22Rv1 (cell line): ENCODE measurements at regions not wholly inside any gene's neighbourhood (a gene's known extent, or its start where the extent isn't known, plus 50 kb on each side); places are given as distances from the start of the nearest gene placed in this dataset.

Source experiments
- H3K27ac ChIP-seq: fragments of 450-650 bp; 2 replicates; pipeline ENCODE4 v1.5.1; 2017
- ZFX ChIP-seq: fragments of 450-650 bp; IDR thresholded peaks from 2 replicates; pipeline ENCODE4 v1.6.1; 2017; ENCODE audit warnings: antibody characterized with exemption, borderline replicate concordance
- TF ChIP-seq, protein P1 (sequence below): fragments of 450-650 bp; IDR thresholded peaks from 2 replicates; pipeline ENCODE4 v1.5.1; 2017; ENCODE audit warnings: mild to moderate bottlenecking

DNA sequence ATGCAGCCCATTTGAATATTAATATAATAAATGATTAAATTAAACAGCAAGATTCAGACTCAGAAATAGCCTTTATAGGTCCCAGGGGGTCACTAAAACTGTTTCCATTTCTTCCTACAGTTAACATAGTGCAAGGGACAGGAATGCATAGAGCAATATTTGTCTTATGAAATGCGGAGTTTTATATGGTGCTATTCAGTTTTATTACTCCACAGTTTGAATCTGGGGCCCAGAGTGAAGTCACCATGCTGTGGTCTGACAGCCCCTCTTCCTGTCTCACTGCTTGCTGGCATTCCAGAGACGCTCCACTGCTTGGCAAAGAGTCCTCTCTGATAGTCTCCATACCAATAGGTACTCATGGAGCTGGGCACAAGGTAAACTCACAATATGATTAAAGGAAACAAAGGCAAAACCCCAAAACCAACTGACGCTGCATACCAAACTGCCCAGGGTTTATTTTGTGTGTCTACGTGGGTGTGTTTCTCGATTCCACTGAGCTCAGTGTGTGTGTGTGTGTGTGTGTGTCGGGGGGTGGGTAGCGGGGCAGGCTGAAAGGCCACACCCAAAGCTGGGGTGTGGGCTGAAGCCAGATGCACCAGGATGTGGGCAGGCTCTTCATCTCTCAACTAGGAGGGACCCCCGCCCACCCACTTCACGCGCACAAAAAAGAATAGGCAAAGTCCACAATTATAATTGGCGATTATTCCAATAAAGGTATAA lies 277.9 kb downstream of the TSHZ3 start:
- H3K27ac ChIP-seq: no peak overlapping the region
- TF ChIP-seq ZFX: no peak
- TF ChIP-seq, protein P1, sequence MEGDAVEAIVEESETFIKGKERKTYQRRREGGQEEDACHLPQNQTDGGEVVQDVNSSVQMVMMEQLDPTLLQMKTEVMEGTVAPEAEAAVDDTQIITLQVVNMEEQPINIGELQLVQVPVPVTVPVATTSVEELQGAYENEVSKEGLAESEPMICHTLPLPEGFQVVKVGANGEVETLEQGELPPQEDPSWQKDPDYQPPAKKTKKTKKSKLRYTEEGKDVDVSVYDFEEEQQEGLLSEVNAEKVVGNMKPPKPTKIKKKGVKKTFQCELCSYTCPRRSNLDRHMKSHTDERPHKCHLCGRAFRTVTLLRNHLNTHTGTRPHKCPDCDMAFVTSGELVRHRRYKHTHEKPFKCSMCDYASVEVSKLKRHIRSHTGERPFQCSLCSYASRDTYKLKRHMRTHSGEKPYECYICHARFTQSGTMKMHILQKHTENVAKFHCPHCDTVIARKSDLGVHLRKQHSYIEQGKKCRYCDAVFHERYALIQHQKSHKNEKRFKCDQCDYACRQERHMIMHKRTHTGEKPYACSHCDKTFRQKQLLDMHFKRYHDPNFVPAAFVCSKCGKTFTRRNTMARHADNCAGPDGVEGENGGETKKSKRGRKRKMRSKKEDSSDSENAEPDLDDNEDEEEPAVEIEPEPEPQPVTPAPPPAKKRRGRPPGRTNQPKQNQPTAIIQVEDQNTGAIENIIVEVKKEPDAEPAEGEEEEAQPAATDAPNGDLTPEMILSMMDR: no peak

DNA sequence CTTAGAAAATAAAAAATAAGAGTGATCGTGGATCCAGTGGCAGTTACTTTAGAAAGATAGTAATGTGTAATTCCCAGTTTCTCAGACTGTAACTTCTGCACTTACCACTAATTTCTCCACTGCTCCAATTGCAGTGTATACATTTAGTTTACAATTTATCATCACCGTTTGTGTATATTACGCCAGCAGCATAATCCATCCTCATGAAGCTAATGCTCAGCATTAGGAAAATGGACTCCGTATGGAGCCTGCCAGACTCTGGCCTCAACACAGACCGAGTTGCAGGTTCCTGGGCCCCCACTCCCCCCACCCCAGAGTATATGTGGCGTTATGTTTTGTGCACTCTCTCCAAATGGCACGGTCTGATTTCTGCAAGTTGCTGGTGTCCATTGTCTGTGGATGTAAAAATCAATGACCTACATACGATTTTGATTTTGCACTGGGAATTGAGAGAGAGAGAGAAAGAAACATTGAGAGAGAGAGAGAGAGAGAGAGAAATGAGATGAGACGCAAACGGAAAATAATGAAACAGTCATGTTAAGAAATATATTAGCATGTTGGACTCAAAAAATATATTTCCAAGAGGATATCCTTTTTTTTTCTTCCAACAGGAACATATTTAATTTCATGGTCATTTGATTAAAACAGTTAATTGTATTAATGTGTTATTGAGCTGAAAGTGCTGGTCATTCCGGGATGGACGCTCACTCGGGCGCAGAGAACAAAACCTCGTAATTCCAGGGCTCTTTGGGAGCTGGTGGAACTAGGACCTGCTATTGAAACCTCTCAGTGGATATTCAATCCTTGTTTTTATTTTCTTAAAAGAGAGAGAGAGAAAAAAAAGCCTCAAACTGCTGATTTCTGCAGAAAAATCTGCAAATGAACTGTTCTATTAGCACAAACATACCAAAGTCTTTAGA lies 278.8 kb downstream of the TSHZ3 start:
- H3K27ac ChIP-seq: no peak overlapping the region
- no peak for TF ChIP-seq ZFX
- TF ChIP-seq, protein P1: no peak

DNA sequence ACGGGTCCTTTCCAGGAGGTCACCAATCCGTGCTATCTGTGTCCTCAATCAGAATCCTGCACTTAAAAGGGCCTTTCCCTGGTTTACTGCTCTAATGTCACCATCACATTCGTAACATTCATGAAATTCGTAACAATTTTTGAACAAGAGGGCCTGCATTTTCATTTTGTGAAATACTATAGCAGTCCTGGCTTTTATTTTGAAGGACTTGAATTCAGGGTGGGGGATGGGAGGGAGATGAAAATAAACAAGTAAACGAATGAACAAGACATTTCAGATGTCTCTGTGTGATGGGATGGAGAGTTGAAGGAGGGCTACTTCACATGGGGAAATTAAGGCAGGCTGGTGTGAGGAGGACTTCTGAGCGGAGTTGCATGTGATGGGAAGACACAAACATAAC lies 281.0 kb downstream of the TSHZ3 start:
- H3K27ac ChIP-seq: no peak overlapping the region
- TF ChIP-seq, protein P1: no peak

DNA sequence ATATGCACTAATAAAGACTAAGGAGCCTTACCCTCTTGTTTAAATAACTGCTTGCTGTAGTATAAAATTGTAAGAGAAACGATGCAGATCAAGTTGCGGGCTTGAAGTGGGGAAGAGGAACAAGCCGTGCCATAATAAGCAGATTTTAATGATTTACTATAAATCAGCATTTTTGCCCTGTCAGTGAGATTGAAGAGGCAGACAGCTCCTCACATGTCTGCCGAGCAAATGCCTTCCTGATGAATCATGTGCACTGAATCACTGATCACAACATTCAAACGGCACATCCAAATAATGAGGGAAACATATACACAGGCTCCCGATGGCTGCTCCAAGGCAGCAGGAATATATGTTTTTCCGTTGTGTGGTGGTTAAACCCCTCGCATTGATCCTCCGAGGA lies 282.9 kb downstream of the TSHZ3 start:
- no peak for TF ChIP-seq ZFX
- TF ChIP-seq, protein P1: no peak
- H3K27ac ChIP-seq: no peak overlapping the region

DNA sequence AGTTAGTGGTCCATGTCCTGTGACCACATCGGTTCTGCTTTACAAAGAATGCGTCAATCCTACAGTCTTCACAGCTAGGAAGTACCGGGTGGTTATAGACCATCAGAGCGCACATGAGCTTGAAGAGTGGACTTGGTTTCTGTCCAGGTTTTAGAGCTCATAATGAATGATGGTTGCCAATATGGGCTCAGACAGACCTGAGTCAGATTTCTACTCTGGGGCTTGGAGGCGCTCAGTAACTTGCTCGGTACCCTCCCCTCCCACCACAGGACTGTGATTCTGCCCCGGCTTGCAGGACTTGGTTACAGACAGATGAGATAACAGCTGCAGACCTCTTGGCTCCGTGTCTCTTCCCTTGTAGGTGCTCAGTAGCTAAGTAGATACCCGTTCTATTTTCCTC lies 284.7 kb downstream of the TSHZ3 start:
- H3K27ac ChIP-seq: no peak overlapping the region

DNA sequence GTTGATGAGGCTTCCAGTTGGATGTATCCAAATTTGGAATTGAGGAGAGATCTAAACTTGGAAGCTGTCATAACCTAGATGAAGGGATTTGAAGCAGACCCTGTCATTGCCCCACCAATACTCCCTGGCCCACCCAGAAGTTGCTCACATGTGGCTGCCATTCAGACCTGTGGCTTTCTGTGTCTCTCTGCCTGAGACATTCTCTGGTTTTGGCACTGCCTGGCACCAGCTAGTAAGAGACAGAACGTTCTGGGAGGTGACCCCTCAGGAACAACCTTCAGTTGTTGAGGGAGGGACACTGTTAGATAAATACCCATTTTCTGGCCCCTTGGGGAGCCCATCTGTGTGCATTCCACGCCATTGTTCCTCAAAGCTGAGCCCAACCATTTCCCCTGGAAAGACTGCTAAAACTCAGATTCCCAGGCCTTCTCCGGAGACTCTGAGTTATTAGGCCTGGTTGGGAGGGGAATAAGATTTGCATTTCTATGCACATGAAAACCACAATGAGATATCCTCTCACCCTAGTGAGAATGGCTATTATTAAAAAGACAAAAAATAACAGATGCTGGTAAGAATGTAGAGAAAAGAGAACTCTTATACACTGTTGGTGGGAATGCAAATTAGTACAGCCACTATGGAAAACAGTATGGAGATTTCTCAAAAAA lies 290.4 kb downstream of the TSHZ3 start:
- no peak overlapping the region for H3K27ac ChIP-seq
- no peak for TF ChIP-seq ZFX
- TF ChIP-seq, protein P1: no peak

More for the DNA sequence above, 284.7 kb downstream of the TSHZ3 start:
- no peak for TF ChIP-seq ZFX
- TF ChIP-seq, protein P1: no peak
